ENCODE measurements at regions not wholly inside any gene's neighbourhood (a gene's known extent, or its start where the extent isn't known, plus 50 kb on each side); places are given as distances from the start of the nearest gene placed in this dataset.

DNA sequence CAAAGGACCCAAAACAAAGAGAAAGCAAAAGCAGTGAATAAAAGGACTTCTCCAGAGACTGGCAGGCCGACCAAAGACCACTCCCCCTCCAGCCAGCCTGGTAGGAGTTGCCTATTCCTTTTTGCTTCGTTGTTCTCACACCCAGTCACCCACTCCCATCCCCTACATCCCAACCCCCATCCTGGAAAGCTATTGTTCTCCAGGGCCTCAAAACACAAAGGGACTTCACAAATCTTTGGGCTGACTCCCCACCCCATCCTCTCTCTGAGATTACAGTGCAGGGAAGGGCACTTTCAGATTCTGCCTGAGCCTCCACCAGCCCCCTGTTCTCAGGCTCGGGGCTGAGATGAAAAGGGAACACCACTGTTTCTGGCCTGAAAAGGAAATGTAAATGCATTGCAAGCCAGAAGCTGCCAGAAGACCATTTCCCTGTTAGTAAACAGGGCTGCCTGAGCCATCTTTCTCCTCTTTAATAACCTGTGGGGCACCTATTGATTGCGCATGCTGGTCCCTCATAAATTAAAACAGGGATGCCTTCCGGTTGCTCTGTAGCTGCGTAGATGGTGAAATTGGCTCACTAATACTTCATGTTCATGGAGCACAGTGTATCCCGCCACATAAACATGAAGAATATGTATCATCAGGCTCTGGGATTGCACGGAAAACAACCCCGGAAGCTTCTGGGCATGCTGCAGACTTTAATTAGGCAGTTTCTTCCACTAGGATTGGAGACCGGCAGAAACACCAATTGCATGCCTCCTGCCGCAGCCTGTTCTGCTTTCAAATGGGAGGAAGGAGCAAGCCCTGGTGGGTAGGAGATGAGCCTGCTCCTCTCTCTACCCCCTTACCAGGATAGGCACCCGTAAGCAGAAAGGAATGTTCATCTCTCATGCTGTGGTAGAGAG, 130.3 kb upstream of the FUT8 start:
- peak; percentile 87 for DNase-seq (ENCODE audit: low spot score)

- no peak for DNase-seq (ENCODE audit: low spot score)
Measured at GRCh38 chr14:65282896-65283253, 129.7 kb upstream of the FUT8 start.

GRCh38 chr14:65286443-65286842, 126.1 kb upstream of the FUT8 start:
- DNase-seq (ENCODE audit: low spot score) = no peak

DNA sequence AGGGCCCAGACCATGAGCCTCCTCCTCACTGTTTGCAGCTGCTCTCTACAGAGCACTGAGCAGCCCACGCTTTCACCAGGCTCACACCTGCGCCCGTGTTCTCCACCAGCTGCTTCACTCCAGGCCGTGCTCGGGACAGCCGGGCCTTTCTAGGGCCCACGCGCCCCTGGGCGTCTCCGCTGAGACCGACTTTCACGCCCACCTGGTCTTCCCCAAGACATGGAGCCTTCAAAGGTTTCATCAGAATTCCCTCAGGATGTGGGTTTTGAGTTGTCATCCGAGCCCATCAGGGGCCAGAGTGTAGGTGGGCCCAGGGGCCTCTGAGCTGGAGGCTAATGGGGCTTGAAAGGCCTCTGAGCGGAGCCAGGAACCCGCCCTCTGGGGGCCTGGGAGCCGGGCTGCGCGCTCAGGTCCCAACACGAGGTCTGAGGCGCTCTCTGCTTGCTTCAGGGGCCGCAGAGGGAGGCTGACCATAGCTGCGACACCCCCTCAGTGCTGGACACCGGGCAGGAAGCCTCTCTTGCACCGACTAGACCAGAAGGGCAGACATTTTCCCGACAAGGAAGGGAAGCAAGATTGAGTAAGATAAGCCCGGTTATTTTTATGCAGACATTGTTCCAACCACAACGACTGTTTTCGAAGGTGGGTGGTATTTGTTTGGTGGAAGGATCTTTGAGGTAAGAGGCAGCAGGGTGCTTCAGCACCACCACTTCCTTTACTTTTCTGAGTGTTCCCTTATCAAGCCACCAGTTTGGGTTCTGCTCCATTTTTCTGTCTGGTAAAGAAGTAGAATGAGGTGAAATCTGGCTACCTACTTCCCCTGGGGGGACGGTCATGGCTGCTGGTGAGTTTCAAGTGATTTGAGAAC, 125.0 kb upstream of the FUT8 start:
- no peak for DNase-seq (ENCODE audit: low spot score)

GRCh38 chr14:65290830-65291229, 121.7 kb upstream of the FUT8 start:
- peak; percentile 85 for DNase-seq (ENCODE audit: low spot score)

GRCh38 chr14:65291531-65291930, 121.0 kb upstream of the FUT8 start:
- no peak for DNase-seq (ENCODE audit: low spot score)

DNA sequence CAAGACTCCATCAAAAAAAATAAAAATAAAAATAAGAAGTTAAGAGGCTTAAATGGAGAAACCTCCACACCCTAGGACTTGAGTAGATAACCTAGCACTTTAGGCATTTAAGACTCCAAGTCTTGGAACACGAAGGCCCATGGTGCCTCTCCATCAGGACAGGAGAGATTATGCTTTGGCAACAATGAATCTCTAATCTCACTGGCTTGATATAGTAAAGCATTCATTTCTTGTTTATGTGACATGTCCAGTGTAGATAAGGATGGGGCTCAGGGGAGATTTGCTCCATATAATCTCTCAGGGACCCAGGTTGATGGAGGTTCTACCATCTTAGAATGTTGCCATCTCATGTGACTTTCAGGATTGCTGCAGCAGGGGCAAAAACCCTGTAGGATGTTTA, 117.7 kb upstream of the FUT8 start:
- DNase-seq (ENCODE audit: low spot score) = no peak

DNA sequence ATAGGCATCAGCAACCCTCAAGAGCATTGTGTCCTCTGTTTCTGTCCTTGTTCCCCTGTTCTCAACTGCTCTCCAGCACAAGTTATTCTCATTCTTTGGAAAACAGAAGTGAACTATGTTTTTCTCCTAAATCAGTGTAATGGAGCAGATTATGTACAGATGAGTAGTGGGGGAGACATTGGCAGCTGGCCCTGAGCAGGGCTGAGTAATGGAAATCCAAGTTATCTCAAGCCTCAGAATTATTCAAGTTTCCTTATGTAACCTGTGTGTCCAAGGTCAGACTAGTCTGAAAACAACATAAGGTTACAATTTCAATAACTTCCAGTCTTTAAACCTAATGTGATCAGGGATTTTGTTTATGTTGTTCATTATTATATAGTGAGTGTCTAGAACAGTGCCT, 116.1 kb upstream of the FUT8 start:
- no peak for DNase-seq (ENCODE audit: low spot score)

GRCh38 chr14:65296876-65297275, 115.7 kb upstream of the FUT8 start:
- no peak for DNase-seq (ENCODE audit: low spot score)

DNA sequence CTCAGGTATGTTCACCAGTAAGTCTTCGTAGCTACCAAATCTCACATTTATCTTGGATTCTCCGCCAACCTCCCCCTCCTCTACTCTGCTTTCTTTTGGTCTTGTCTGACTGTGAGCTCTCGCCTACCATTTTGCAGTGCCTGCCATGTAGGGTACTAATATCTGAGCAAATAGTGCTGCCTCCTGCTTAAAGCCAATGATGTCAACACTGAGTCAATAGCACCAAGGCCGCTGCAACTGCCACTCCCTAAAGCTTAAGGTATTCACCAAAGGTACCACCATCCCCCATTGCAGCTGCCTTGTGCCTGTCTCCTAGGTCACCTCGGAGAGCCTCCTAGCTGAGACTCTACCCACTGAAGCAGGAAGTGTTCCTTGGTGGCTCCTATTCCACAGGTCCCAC, 114.8 kb upstream of the FUT8 start:
- no peak for DNase-seq (ENCODE audit: low spot score)

DNA sequence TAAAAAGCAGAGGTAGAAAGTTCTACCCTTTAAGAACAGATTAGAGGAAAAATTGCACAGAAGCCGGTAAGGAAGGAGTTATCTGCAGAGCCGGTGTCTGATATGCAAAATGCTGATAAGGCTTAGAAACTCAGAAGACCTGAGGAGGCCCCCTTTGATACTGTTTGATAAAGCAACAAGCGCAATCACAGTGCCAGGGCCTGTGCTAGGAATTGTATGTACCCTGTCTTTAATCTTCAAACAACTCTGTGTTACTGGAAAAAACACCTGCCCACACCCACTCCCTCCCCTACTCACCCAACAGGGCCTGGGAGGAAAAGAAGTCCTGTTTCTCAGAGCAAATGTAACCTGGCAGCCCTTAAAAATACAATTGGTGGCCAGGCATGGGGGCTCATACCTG, 112.7 kb upstream of the FUT8 start:
- no peak for DNase-seq (ENCODE audit: low spot score)

GRCh38 chr14:65301862-65302539, 110.5 kb upstream of the FUT8 start:
- DNase-seq (ENCODE audit: low spot score) = no peak

GRCh38 chr14:65302571-65303189, 109.8 kb upstream of the FUT8 start:
- peak; percentile 27 for DNase-seq (ENCODE audit: low spot score)

DNA sequence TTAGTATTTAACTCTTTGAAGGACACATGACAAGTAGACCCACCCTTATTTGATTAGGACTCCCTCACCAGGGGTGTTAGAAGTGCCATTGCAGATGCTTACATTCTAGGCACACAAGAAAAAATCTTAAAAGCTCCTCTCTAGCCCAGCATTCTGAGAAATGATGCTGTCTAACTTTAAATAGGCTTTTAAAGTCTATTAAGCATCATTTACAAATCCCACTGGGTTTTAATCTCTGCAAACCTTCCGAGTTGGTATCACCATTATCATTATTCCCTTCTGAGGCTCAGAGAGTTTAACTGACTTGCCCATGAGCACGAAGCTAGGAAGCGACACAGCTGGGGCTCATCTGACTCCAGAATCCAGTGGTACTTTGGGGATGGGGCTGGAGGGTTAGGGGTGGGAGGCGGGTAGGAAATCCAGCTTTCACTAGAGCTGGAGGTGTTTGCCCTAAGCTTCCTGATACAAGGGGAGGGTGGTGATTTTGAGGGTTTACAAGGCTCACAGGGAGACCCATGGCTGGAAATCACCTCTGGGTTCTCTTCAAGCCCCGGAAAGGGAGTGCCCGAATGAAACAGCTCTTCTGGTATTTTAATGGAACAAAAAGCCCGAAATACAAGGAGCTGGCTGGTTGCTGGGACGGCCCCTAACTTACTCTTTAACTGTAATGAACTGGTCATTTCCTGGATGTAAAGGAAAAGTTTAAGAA, 109.2 kb upstream of the FUT8 start:
- DNase-seq (ENCODE audit: low spot score) = peak; percentile 53

DNA sequence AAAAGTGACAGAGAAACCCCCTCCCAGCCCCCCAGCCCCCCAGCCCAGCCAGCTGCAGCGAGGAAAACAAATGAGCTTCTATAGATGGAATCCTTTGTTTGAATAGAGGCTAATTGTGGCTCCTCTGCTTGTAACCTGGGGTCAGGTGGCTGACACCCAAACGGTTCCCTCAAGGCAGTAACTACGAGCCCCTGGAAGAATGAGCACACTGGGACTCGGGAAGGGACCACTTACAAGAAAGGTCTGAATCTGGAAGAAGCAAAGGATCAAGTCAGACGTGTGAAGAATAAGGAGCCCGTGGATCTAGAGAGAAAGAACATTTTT, 108.7 kb upstream of the FUT8 start:
- DNase-seq (ENCODE audit: low spot score) = no peak

DNA sequence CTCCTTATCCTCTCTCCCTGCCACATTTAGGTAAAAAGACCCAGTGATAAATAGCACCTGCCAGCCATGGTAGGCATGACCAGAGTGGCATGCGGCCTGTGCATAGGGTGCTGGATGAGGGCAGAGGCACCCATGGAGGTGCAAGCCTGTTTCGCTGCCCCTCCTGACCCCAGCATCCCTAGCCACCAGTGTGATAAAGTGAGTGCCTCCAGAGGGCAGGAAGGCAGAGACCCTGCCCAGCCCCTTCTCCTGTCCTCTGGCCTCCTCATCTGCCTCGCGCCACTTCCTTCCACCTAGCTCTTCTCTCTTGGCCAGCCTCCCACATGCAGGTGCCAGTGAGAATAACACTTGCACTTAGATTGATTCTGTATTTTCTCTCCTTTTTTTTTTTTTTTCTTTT, 108.3 kb upstream of the FUT8 start:
- DNase-seq (ENCODE audit: low spot score) = no peak

DNA sequence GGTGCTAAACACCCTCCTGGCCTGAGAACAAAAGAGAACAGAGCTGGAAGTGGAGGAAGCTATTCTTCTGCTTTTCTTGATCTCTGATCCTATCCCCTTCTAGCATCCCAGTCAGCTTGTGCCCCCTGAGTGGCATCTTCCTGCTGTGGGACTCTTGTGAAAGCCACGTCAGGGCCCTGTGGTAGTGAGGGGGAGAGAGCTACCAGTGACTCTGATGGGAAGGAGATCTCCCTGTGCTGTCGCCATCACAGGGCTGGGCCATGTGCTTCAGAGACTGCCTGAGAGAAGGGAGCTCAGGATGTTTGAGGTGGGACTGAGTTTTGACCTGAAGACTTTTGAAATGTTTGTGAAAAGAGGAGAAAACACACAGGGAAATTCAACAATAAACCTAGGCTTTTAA, 107.6 kb upstream of the FUT8 start:
- no peak for DNase-seq (ENCODE audit: low spot score)

DNA sequence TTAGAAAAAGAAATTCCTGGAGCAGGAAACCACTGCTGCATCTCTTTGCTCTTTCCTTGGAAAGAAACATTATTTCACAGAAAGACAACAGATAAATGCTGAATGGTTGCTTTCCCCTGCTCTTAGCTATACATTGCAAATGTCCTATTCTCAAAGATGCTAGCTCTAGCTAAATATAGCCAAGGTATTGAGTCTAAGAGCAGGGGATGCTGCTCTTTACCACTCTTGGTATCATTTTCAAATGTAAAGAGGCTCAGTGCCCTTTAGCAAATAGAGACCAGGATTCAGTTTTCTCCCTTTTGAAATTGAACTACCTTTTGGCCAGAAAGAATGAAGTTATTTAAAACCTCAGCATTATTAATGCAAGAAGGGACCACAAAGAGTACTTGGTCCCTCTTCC, 104.0 kb upstream of the FUT8 start:
- DNase-seq (ENCODE audit: low spot score) = no peak

- DNase-seq (ENCODE audit: low spot score) = no peak
Measured at GRCh38 chr14:65310568-65310967, 102.0 kb upstream of the FUT8 start.

DNA sequence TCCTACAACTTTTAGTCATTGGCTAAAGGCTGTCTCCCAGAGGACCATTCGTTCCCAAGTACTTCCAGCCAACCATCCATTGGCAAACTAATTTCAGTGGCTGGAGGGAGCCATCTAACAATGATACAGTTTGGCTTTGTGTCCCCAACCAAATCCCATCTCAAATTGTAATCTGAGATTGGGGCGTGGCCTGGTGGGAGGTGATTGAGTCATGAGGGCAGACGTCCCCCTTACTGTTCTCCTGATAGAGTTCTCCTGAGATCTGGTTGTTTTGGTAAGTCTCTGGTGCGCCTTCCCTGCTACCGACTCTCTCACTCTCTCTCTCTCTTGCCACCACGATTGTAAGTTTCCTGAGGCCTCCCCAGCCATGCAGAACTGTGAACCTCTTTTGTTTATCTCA, 99.7 kb upstream of the FUT8 start:
- no peak for DNase-seq (ENCODE audit: low spot score)

DNA sequence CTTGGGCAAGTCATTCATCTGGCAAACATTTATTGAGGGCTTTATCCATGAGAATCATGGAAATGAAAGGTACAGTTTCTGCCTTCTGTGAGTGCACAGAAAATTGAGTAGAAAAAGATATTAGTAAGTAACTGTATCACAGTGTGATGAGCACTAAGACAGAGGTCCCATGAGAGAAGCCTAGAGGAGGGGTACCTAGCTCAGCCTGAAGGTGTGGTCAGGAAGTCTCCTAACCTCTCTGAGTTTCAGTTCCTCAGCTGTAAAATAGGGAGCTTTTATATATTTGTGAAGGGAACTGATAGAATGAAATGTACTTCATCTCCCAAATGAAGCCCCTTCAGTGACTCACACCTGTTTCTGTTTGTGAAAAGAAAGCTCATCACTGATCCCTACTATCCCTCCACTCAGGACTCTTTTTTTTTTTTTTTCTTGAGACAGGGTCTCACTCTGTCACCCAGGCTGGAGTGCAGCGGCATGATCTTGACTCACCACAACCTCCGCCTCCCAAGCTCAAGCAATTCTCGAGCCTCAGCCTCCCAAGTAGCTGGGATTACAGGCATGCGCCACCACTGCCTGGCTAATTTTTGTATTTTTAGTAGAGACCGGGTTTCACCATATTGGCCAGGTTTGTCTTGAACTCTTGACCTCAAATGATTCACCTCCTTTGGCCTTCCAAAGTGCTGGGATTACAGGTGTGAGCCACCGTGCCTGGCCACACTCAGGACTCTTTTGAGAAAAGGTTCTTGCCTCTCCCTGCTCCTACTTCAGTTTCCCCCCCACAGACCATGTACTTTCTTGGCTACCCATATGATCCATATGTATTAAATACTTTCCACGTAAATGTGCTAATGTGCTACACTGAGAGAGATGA, 93.7 kb upstream of the FUT8 start:
- no peak for DNase-seq (ENCODE audit: low spot score)
